GM10248 (cell line): ENCODE measurements at regions not wholly inside any gene's neighbourhood (a gene's known extent, or its start where the extent isn't known, plus 50 kb on each side); places are given as distances from the start of the nearest gene placed in this dataset.

Experiments
- CTCF ChIA-PET: fragments of 300-600 bp; sonication (Branson Sonifier 250); formaldehyde crosslinking; extraction: SDS; loops from one replicate; lab custom pipeline; 2021; ENCODE audit warnings: antibody characterized with exemption; lab: Yijun Ruan, JAX
- POLR2A ChIA-PET: fragments of 350-650 bp; sonication (Branson Sonifier 250); formaldehyde crosslinking; extraction: SDS; loops from one replicate; lab custom pipeline; 2020; ENCODE audit warnings: antibody characterized with exemption; lab: Yijun Ruan, JAX
- DNase-seq: peaks from one replicate; pipeline ENCODE4 v3.0.0; 2012; ENCODE audit errors: extremely low spot score
- CTCF ChIP-seq: IDR thresholded peaks from 2 replicates; pipeline ENCODE4 v1.5.1; 2012; ENCODE audit warnings: mild to moderate bottlenecking, low read depth; ENCODE audit errors: extremely low read depth, missing control alignments, control extremely low read depth

- no peak for DNase-seq
- TF ChIP-seq CTCF: no peak
- CTCF ChIA-PET: no interaction called here
- POLR2A ChIA-PET: no interaction called here
Measured at GRCh38 chr2:240350696-240351087, 84.8 kb upstream of the GPC1 start.

DNA sequence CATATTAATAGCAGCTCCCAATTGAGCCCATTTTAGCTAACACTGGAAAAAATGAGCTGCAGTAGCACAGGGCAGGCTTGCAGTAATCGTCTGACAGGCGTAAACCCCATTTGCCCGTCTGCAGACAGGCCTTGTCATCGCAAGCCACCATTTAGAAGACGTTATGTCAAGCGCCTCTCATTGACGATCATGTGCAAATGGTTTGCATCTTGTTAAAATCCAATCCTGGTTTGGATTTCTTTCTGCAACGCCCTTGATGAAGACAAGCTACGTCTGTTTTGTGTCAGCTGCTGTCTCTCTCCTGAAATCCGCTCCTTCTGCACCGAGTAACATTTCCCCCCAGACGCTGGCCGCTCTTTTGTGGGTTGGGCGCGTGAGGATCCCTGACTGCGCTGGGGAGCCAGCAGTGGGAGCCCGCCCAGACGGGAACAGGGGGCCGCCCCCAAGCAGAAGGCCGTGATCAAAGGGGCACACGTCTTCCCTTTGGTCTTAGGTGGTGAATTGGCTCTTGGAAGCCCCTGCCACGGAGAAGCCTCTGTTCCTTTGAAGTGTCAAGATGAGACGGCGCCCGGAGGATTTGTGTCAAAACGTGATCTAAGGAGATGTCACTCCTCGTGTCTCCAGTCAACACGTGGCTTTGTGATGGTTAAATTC, 84.2 kb upstream of the GPC1 start:
- CTCF ChIA-PET: no interaction called here
- no peak for DNase-seq
- POLR2A ChIA-PET: no interaction called here
- no peak for TF ChIP-seq CTCF

DNA sequence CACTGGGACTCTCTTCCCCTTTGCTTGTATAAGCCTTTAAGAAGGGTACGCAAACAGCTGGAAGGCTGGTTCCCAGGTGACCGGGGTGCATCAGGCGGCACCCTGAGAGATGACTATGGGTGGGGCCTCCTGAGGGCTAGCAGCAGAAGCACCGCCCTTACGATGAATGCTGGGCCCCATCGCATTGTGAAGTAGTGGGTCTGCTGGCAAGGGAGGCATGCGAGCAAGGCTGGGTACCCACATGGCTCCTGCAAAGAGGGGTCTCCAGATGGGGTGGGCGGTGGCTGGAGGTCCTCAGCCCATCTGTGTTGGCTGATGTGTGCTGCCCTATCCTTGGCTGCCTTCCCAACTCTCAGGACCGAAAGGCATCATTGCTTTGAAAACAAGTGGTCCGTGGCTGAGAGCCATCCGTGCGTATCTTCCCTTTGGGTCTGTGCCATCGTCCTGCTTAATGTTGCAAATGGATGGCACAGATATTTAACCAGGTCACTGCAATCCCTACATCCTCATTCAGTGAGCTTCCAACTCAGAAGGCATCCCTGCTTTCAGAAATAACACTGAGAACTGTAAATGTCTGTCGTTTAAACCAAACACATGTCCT, 83.5 kb upstream of the GPC1 start:
- DNase-seq: no peak
- ChIA-PET CTCF (no interaction called here), POLR2A (no interaction called here)
- TF ChIP-seq CTCF: no peak

GRCh38 chr2:240353086-240353798, 82.2 kb upstream of the GPC1 start:
- ChIA-PET CTCF (no interaction called here), POLR2A (no interaction called here)
- DNase-seq: no peak
- TF ChIP-seq CTCF: no peak

DNA sequence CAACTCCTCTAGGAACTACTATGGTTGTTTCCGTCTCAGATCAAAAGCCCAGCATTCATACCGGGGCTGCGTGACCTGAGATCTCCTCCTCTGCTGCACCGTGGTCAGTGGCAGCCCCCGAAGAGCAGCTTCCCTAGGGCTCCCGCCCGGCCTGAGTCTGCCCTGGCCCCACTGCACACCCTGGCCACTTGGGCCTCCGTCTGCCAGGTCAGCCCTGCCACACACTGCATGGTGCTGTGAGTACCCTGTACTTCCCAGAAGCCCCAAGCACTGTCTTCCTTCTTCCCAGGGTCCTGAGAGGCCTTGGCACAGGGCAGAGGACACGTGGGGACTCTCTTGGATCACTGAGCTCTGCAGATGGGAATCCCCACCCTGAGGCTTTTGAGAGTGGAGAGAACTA, 81.5 kb upstream of the GPC1 start:
- POLR2A ChIA-PET: no interaction called here
- no peak for DNase-seq
- CTCF ChIA-PET: no interaction called here
- TF ChIP-seq CTCF: no peak

- POLR2A ChIA-PET: no interaction called here
- DNase-seq: no peak
- CTCF ChIA-PET: no interaction called here
- TF ChIP-seq CTCF: no peak
Measured at GRCh38 chr2:240355001-240355891, 80.2 kb upstream of the GPC1 start.
